Choroid plexus epithelial cell (primary cell): ENCODE measurements at regions not wholly inside any gene's neighbourhood (a gene's known extent, or its start where the extent isn't known, plus 50 kb on each side); places are given as distances from the start of the nearest gene placed in this dataset.

Experiments
- DNase-seq: peaks from one replicate; pipeline ENCODE4 v3.0.0-alpha.2; 2010; ENCODE audit warnings: low read depth
- H3K4me3 ChIP-seq: 2 replicates; pipeline ENCODE4 v1.5.1; 2011; ENCODE audit warnings: low read depth, mild to moderate bottlenecking, control low read depth, low read length, moderate library complexity
- TF ChIP-seq, protein P1 (sequence below): conservative IDR thresholded peaks from 2 replicates; pipeline ENCODE4 v1.5.1; 2011; ENCODE audit warnings: low read depth, mild to moderate bottlenecking, control low read depth, inconsistent platforms, low read length, moderate library complexity

GRCh38 chr1:87204921-87205320, 123.8 kb upstream of the LMO4 start:
- no peak for DNase-seq
- TF ChIP-seq, protein P1, sequence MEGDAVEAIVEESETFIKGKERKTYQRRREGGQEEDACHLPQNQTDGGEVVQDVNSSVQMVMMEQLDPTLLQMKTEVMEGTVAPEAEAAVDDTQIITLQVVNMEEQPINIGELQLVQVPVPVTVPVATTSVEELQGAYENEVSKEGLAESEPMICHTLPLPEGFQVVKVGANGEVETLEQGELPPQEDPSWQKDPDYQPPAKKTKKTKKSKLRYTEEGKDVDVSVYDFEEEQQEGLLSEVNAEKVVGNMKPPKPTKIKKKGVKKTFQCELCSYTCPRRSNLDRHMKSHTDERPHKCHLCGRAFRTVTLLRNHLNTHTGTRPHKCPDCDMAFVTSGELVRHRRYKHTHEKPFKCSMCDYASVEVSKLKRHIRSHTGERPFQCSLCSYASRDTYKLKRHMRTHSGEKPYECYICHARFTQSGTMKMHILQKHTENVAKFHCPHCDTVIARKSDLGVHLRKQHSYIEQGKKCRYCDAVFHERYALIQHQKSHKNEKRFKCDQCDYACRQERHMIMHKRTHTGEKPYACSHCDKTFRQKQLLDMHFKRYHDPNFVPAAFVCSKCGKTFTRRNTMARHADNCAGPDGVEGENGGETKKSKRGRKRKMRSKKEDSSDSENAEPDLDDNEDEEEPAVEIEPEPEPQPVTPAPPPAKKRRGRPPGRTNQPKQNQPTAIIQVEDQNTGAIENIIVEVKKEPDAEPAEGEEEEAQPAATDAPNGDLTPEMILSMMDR: no peak
- no peak overlapping the region for H3K4me3 ChIP-seq

GRCh38 chr1:87206044-87206831, 122.4 kb upstream of the LMO4 start:
- H3K4me3 ChIP-seq: no peak overlapping the region
- DNase-seq: no peak
- TF ChIP-seq, protein P1: no peak

DNA sequence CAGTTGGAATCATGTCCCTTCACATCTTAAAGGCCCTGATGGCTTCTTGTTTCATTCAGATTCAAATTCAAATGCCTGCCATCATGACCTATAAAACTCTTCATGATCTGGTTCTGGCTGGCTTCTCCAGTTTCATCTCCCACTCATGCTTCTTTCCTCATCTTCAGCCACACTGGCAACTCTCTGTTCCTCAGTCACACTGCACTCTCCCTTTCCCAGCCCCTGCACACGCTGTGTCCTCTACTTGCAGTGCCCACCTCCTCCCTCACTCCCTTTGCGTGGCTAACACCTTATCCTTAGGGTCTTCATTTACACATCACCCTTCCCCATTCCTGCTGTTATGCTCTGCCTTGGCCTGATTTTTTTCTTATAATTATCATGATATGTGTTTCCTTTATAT, 120.6 kb upstream of the LMO4 start:
- H3K4me3 ChIP-seq: no peak overlapping the region
- TF ChIP-seq, protein P1: no peak
- DNase-seq: no peak

- H3K4me3 ChIP-seq: no peak overlapping the region
- DNase-seq: no peak
- TF ChIP-seq, protein P1: no peak
These were observed 119.7 kb upstream of the LMO4 start for GRCh38 chr1:87208931-87209330.

DNA sequence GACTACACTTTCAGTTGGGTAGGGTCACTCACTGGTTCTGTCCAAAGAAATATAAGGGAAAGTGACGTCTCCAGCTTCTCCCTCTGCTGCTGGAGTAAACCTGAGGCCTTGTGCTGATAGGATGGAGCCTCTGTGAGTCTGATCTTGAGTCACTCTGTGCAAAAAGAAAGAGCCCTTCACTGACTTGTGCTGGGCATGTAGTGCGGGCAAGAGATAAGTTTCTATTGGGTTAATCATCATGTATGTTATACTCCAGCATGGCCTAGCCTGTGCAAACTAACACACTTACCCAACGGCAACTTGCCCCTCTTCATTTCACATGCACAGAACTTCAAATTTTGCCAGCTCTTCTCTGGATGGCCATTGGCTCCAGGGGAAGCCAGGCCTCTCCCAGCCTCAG, 118.5 kb upstream of the LMO4 start:
- H3K4me3 ChIP-seq: no peak overlapping the region
- DNase-seq: no peak
- TF ChIP-seq, protein P1: no peak

GRCh38 chr1:87212431-87213134, 116.1 kb upstream of the LMO4 start:
- TF ChIP-seq, protein P1: no peak
- no peak overlapping the region for H3K4me3 ChIP-seq
- no peak for DNase-seq

DNA sequence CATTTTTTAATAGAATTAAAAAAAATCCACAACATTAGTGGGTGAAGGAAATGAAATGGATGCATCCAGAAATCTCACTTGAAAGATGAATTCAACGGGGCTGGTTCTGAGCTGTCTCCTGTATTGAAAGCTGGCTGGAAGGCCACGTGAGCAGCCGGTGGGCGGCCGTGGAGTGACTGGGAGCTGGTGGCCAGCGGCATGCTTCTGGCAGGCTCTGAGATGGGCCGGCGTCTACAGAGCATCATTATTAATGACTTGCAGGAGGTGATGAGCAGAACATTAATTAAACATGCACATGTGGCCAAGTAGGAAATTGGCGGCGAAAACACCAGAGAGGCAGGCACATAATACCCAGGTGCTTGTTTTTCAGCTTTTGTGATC, 115.6 kb upstream of the LMO4 start:
- no peak overlapping the region for H3K4me3 ChIP-seq
- TF ChIP-seq, protein P1: no peak
- DNase-seq: no peak
